ENCODE measurements at regions not wholly inside any gene's neighbourhood (a gene's known extent, or its start where the extent isn't known, plus 50 kb on each side); places are given as distances from the start of the nearest gene placed in this dataset.

DNA sequence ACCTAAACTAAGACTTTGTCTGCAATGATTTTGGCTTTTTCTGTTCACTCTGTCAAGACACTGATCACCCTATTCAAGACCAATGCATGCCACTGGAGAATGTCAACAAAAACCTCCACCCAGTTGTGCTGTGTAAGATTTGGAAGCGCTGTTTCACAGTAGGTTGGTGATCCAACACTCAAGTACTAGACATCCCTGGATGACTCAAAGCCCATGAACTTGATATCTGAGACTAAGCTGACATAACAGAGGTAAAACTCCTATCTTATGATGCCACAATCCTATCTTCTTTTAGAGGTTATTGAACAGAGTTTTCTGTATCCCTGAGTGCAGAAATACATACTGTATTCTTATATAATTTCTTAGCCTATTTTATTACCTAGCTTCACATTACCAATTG lies 251.3 kb upstream of the ETAA1 start:
- TF ChIP-seq, protein P1, sequence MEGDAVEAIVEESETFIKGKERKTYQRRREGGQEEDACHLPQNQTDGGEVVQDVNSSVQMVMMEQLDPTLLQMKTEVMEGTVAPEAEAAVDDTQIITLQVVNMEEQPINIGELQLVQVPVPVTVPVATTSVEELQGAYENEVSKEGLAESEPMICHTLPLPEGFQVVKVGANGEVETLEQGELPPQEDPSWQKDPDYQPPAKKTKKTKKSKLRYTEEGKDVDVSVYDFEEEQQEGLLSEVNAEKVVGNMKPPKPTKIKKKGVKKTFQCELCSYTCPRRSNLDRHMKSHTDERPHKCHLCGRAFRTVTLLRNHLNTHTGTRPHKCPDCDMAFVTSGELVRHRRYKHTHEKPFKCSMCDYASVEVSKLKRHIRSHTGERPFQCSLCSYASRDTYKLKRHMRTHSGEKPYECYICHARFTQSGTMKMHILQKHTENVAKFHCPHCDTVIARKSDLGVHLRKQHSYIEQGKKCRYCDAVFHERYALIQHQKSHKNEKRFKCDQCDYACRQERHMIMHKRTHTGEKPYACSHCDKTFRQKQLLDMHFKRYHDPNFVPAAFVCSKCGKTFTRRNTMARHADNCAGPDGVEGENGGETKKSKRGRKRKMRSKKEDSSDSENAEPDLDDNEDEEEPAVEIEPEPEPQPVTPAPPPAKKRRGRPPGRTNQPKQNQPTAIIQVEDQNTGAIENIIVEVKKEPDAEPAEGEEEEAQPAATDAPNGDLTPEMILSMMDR (IDR thresholded peaks at IDR 0.05; ENCODE audit: low read length): no peak
- no peak for TF ChIP-seq EZH2 (optimal IDR thresholded peaks at IDR 0.05; ENCODE audit: low read depth, low read length)
- no peak for TF ChIP-seq EZH2phosphoT487 (IDR thresholded peaks at IDR 0.05; ENCODE audit: low read length)

All from MM.1S (cell line).